Erythroblast (primary cell): ENCODE measurements at regions not wholly inside any gene's neighbourhood (a gene's known extent, or its start where the extent isn't known, plus 50 kb on each side); places are given as distances from the start of the nearest gene placed in this dataset.

ENCODE experiments used
- GATA1 ChIP-seq: IDR thresholded peaks from 2 replicates; pipeline ENCODE4 v1.6.1; 2011; ENCODE audit warnings: low read depth, mild to moderate bottlenecking, control low read depth, low read length, moderate library complexity
- POLR2A ChIP-seq: IDR thresholded peaks from 2 replicates; pipeline ENCODE4 v1.6.1; 2011; ENCODE audit warnings: mild to moderate bottlenecking, low read length

- TF ChIP-seq POLR2A (no peak), GATA1 (no peak)
These were observed 1052.8 kb downstream of the BRINP3 start for GRCh38 chr1:189424746-189425331.
